Cardiac fibroblast (primary cell): ENCODE measurements at regions not wholly inside any gene's neighbourhood (a gene's known extent, or its start where the extent isn't known, plus 50 kb on each side); places are given as distances from the start of the nearest gene placed in this dataset.

ENCODE experiments used
- DNase-seq, 2 donors: peaks; one replicate each; pipeline versions ENCODE4 v3.0.0 to v3.0.0-alpha.2; 2010; ENCODE audit warnings: low read depth in 2 of 2
- H3K4me3 ChIP-seq, 2 donors: replicated peaks in 1 of 2; 1 replicate in 1 of 2; 2 replicates in 1 of 2; pipeline ENCODE4 v1.5.1; 2011; ENCODE audit warnings: low read depth in 2 of 2, low read length in 2 of 2, mild to moderate bottlenecking in 2 of 2, moderate library complexity in 1 of 2
- TF ChIP-seq, protein P1 (sequence below): IDR thresholded peaks from one replicate; pipeline ENCODE4 v1.5.1; 2011; ENCODE audit warnings: low read depth, mild to moderate bottlenecking, low read length, inconsistent platforms

DNA sequence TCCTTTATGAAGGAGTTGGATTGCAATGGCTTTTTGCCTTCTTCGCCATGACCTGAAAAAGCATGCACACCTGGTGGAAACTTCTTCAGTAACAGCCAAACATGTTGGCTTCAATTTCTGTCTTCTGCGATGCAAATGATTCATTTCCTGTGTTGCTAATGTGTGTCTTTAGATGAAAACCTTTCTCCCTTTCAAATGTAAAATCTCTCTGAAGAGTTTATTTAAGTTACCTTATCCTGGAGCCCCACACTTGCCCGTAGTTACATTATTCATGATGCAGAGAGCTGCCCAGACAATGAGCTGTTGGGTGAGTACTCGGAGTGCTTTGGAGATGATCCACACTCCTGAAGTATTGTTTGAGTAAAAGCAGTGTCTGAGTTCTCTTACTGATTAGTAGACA lies 1100.9 kb downstream of the RPA4 start:
- DNase-seq = no peak
- no peak overlapping the region for H3K4me3 ChIP-seq
- TF ChIP-seq, protein P1, sequence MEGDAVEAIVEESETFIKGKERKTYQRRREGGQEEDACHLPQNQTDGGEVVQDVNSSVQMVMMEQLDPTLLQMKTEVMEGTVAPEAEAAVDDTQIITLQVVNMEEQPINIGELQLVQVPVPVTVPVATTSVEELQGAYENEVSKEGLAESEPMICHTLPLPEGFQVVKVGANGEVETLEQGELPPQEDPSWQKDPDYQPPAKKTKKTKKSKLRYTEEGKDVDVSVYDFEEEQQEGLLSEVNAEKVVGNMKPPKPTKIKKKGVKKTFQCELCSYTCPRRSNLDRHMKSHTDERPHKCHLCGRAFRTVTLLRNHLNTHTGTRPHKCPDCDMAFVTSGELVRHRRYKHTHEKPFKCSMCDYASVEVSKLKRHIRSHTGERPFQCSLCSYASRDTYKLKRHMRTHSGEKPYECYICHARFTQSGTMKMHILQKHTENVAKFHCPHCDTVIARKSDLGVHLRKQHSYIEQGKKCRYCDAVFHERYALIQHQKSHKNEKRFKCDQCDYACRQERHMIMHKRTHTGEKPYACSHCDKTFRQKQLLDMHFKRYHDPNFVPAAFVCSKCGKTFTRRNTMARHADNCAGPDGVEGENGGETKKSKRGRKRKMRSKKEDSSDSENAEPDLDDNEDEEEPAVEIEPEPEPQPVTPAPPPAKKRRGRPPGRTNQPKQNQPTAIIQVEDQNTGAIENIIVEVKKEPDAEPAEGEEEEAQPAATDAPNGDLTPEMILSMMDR = no peak

GRCh38 chrX:97985096-97985495 lies 1101.4 kb downstream of the RPA4 start:
- no peak for DNase-seq
- TF ChIP-seq, protein P1 = no peak
- no peak overlapping the region for H3K4me3 ChIP-seq

- H3K4me3 ChIP-seq = no peak overlapping the region
- TF ChIP-seq, protein P1 = no peak
- DNase-seq = no peak
Observed at GRCh38 chrX:97987979-97988378, 1104.3 kb downstream of the RPA4 start.

DNA sequence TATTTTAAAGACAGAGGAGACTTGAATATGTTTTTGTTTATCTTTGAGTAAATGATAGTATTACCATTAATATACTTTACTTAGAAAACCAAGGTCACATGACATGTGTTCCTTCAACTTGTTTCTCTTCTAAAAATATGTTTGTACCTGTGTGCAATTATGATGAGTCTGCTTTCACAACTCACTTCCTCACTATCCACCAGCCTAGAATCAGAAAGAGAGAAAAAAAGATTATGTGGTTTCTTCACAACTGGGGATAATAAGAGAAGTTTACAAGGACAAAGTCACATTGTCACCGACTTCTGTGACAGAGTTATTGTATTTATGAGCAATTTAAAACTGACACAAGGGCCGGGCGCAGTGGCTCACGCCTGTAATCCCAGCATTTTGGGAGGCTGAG lies 1112.1 kb downstream of the RPA4 start:
- TF ChIP-seq, protein P1 = no peak
- DNase-seq = no peak
- no peak overlapping the region for H3K4me3 ChIP-seq

- no peak overlapping the region for H3K4me3 ChIP-seq
- TF ChIP-seq, protein P1 = no peak
- no peak for DNase-seq
Observed at GRCh38 chrX:98028691-98029090, 1145.0 kb downstream of the RPA4 start.

- no peak overlapping the region for H3K4me3 ChIP-seq
- DNase-seq = no peak
- TF ChIP-seq, protein P1 = no peak
Observed at GRCh38 chrX:98029861-98030260, 1146.2 kb downstream of the RPA4 start.

DNA sequence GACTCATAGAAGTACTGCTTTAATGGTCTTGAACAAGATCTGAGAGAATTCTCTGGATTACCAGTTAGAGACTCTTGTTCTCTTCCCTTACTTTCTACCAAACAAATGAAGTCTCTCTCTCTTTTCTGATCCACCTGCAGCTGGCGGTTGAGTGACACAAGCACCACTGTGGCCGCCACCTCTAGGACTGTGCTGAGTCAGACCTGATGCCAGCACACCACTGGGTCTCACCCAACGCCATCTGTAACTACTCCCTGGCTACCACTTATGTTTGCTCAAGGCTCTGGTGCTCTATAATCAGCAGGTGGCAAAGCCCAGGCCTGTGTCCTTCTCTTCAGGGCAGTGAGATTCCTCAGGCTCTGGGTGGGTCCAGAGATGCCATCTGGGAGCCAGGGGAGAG lies 1173.5 kb downstream of the RPA4 start:
- H3K4me3 ChIP-seq = no peak overlapping the region
- TF ChIP-seq, protein P1 = no peak
- DNase-seq = no peak
